Glomerular visceral epithelial cell (primary cell): ENCODE measurements at regions not wholly inside any gene's neighbourhood (a gene's known extent, or its start where the extent isn't known, plus 50 kb on each side); places are given as distances from the start of the nearest gene placed in this dataset.
"Not testable (repeated sequence)": the region's sequence is repeated elsewhere in the genome, so short reads cannot be mapped to it uniquely, and the experiment has no call there.

ENCODE experiments used
- DNase-seq: peaks from one replicate; pipeline ENCODE4 v3.0.0-alpha.2; 2016; ENCODE audit errors: extremely low spot score

- no peak for DNase-seq
Measured at GRCh38 chr4:116150152-116150551, 935.2 kb downstream of the TRAM1L1 start.

- no peak for DNase-seq
Measured at GRCh38 chr4:116143198-116143597, 942.2 kb downstream of the TRAM1L1 start.

GRCh38 chr4:116132946-116133345, 952.4 kb downstream of the TRAM1L1 start:
- no peak for DNase-seq

GRCh38 chr4:116126794-116127193, 958.6 kb downstream of the TRAM1L1 start:
- DNase-seq = no peak

- peak; percentile 9 for DNase-seq
Measured at GRCh38 chr4:116122124-116122523, 963.3 kb downstream of the TRAM1L1 start.

- DNase-seq = no peak
Measured at GRCh38 chr4:116118221-116118620, 967.2 kb downstream of the TRAM1L1 start.

- not testable (repeated sequence) for DNase-seq
Measured at GRCh38 chr4:116112861-116113260, 972.5 kb downstream of the TRAM1L1 start.

GRCh38 chr4:116110713-116111112, 974.7 kb downstream of the TRAM1L1 start:
- no peak for DNase-seq

- DNase-seq = no peak
Measured at GRCh38 chr4:116108606-116109005, 976.8 kb downstream of the TRAM1L1 start.

- DNase-seq = no peak
Measured at GRCh38 chr4:116101321-116101720, 984.1 kb downstream of the TRAM1L1 start.

GRCh38 chr4:116099596-116099995, 985.8 kb downstream of the TRAM1L1 start:
- no peak for DNase-seq

GRCh38 chr4:116097353-116097752, 983.9 kb upstream of the NDST4 start:
- DNase-seq = not testable (repeated sequence)

GRCh38 chr4:116092961-116093360, 979.5 kb upstream of the NDST4 start:
- DNase-seq = no peak

GRCh38 chr4:116088771-116089170, 975.4 kb upstream of the NDST4 start:
- no peak for DNase-seq

- no peak for DNase-seq
Measured at GRCh38 chr4:116082808-116083366, 969.5 kb upstream of the NDST4 start.

GRCh38 chr4:116073051-116073450, 959.6 kb upstream of the NDST4 start:
- DNase-seq = peak; percentile 47

- peak; percentile 30 for DNase-seq
Measured at GRCh38 chr4:116070283-116070682, 956.9 kb upstream of the NDST4 start.

- no peak for DNase-seq
Measured at GRCh38 chr4:116066711-116067245, 953.4 kb upstream of the NDST4 start.

- no peak for DNase-seq
Measured at GRCh38 chr4:116064331-116064730, 950.9 kb upstream of the NDST4 start.

GRCh38 chr4:116059361-116059760, 945.9 kb upstream of the NDST4 start:
- DNase-seq = no peak

- no peak for DNase-seq
Measured at GRCh38 chr4:116058129-116058528, 944.7 kb upstream of the NDST4 start.

GRCh38 chr4:116055857-116056827, 942.7 kb upstream of the NDST4 start:
- peak; percentile 3 for DNase-seq

GRCh38 chr4:116027311-116027710, 913.9 kb upstream of the NDST4 start:
- DNase-seq = no peak
